GM19467 (cell line): ENCODE measurements at regions not wholly inside any gene's neighbourhood (a gene's known extent, or its start where the extent isn't known, plus 50 kb on each side); places are given as distances from the start of the nearest gene placed in this dataset.

Experiments
- ATAC-seq: cut with Tn5 transposase; IDR thresholded peaks from one replicate; pipeline ENCODE4 v1.9.1; 2021; ENCODE audit warnings: mild to moderate bottlenecking, moderate library complexity; ENCODE audit not compliant: unreplicated experiment

DNA sequence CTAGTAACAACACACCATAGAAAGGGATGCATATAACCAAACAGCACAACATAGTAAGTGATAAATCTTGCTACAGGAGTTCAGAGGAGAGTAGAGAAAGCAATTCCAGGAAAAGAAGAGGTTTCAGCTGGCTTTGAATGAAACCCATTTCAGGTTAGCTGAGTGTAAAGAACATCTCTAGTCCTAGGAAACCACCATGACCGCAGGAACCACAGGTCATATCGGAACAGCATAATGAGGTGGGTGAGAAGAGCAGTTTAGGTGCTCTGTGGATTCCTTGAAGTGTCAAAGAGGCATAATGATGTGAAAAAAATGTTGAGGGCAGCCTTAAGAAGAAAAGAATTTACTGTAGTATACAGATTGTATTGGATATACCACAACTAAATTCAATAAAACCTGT is 507.5 kb downstream of the MTRR start:
- no peak for ATAC-seq

GRCh38 chr5:8381972-8382371 is 513.0 kb downstream of the MTRR start:
- ATAC-seq: no peak

DNA sequence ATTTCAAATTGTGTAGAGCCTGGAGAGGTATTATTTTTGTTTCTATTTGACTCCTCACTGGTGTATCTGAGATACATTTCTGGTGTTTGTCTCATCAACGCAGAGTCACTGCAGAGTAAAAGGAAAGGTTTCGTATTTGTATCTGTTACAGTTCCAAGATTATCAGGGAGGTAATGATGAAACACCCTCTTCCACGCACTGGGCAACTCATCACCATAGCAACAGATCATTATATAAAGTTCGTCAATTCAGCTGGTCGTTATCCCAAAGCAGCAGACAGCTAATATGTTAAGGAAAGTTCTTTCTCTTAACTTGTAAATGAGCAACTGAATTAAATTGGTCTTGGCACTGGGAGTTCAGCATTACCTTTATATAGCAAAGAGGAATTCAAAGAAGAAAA is 513.5 kb downstream of the MTRR start:
- ATAC-seq: no peak

GRCh38 chr5:8383616-8384015 is 514.7 kb downstream of the MTRR start:
- no peak for ATAC-seq

GRCh38 chr5:8386719-8387288 is 517.9 kb downstream of the MTRR start:
- no peak for ATAC-seq

- ATAC-seq: no peak
Observed at GRCh38 chr5:8391911-8392310, 523.0 kb downstream of the MTRR start.

DNA sequence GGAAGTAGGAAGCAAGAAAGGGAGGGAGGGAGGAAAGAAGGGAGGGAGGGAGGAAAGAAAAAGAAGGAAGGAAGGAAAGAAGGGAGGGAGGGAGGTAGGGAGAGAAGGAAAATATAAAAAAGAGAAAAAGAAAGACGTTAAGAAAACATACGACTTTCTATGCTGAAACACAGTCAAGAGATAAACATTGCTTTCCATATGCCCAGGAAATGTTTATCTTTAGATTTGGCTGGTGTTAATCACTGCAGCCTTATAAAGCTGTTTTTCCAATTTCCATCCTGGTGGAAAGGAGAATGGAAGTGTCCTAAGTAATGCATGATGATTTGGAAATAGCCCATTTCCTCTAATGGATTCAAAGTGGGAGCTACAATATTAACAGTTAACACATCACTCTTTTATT is 524.3 kb downstream of the MTRR start:
- ATAC-seq: no peak

GRCh38 chr5:8394965-8395364 is 526.0 kb downstream of the MTRR start:
- ATAC-seq: no peak

DNA sequence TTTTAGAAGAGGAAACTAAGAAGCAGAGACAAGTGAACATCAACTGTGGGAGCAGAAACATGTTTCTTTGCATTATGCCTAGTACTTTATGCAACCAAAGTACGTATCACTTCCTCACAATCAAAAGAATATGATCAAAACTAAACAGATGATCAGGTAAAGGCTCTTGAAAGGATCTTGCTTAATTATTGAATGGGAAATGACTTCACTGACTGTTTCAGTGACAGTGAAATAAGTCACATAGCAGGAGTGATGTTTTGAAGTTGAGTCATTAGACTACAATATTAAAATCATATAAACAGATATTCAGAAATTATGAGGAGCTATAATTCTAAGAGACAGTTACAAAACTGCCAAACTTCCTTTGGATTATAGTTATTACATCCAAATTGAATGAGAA is 527.3 kb downstream of the MTRR start:
- no peak for ATAC-seq

DNA sequence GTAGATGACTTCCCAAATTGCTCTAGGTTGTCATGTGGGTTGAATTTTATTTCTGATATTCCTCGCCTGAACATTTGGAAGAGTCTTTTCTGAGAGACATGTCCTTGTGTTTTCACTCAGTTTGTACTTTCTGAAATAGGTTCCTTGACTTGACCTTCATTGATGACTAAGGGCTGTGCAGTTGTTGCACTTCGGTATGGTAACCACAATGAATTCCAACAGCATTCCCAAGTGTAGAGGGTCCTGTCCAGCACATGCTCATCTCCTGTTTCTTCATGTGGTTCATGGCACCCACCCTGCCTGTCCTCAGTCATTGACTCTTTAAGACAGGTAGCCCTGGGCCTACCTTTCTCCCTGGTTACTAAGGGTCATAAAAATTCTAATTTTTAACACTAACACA is 527.8 kb downstream of the MTRR start:
- no peak for ATAC-seq

DNA sequence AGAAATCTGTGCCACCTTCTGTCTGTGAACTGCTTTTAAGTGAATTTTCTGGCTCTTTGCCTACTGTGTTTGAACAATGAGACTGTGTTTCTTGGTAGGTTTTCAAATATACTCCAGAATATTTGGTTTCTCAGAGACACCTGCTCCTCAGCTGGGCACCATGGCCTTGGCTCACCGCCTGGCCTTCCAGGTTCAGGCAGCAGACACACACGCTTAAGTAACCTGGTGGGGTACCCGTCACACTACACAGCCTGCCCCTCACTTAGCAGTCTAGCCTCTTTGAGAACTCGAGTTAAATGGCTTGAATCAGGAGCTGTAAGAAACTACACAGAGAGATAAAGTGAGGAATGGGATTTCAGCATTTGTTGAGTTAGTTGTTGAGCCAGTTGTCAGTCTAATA is 530.5 kb downstream of the MTRR start:
- ATAC-seq: no peak

- no peak for ATAC-seq
Observed at GRCh38 chr5:8408258-8408657, 539.3 kb downstream of the MTRR start.

GRCh38 chr5:8410618-8411017 is 541.7 kb downstream of the MTRR start:
- no peak for ATAC-seq

DNA sequence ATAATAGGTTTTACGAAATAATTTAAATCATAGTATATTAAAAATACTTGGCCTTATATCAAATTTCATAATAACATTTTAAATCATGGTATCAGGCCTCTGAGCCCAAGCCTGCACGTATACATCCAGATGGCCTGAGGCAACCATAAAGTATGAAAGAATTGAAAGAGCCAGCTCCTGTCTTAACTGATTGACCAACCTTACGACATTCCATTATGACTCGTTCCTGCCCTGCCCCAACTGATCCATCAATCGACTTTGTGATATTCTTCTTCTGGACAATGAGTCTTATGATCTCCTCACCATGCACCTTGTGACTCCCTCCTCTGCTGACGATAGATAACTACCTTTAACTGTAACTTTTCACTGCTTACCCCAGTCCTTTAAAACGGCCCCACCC is 545.0 kb downstream of the MTRR start:
- ATAC-seq: no peak

GRCh38 chr5:8417316-8418048 is 548.5 kb downstream of the MTRR start:
- ATAC-seq: no peak

GRCh38 chr5:8418049-8418426 is 549.1 kb downstream of the MTRR start:
- no peak for ATAC-seq

- ATAC-seq: no peak
Observed at GRCh38 chr5:8429778-8430758, 561.1 kb downstream of the MTRR start.

- ATAC-seq: no peak
Observed at GRCh38 chr5:8434501-8434900, 565.6 kb downstream of the MTRR start.

- no peak for ATAC-seq
Observed at GRCh38 chr5:8436924-8437323, 568.0 kb downstream of the MTRR start.

DNA sequence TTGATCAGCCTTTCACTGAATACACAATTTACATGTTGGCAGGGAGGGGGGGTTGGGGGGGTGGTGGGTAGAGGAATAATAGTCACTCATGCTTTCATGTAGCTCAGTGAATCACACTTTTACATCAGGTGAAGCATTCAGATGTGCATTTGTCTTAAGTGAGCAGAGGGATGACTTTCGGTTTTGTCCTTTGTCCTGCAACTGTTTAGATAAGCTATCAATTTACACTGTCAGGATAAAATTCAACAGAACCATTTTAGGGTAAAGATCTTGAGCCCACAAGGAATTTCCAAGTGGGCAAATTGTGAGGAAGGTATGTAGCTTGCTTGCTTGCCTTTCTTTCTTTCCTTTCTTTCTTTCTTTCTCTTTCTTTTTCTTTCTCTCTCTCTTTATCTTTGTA is 576.2 kb downstream of the MTRR start:
- ATAC-seq: no peak

- ATAC-seq: no peak
Observed at GRCh38 chr5:8446179-8446578, 577.2 kb downstream of the MTRR start.

DNA sequence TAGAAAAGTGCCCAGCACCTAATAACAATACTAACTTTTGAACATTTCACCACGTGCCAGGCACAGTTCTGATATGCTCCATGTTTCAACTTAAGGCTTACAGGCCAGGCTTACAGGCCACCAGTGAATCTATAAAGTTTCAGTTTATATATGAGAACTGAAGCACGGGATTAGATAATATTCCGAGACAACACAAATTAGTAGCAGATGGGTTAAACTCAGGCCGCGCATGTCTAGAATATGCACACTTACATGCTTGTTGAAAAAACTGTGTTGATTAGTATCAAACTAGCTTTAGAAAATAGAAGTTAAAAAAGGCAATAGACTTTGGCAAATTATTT is 587.9 kb downstream of the MTRR start:
- ATAC-seq: no peak
